GM19351 (cell line): ENCODE measurements at regions not wholly inside any gene's neighbourhood (a gene's known extent, or its start where the extent isn't known, plus 50 kb on each side); places are given as distances from the start of the nearest gene placed in this dataset.

Experiments
- ATAC-seq: cut with Tn5 transposase; IDR thresholded peaks from one replicate; pipeline ENCODE4 v1.9.1; 2021; ENCODE audit warnings: mild to moderate bottlenecking, moderate library complexity; ENCODE audit not compliant: unreplicated experiment

- no peak for ATAC-seq
Observed at GRCh38 chr13:31441800-31442510, 242.2 kb downstream of the B3GLCT start.

- no peak for ATAC-seq
Observed at GRCh38 chr13:31442571-31442970, 242.8 kb downstream of the B3GLCT start.

GRCh38 chr13:31444266-31444856 is 244.6 kb downstream of the B3GLCT start:
- ATAC-seq = no peak

- ATAC-seq = no peak
Observed at GRCh38 chr13:31452525-31452924, 252.8 kb downstream of the B3GLCT start.

- no peak for ATAC-seq
Observed at GRCh38 chr13:31455581-31455980, 255.8 kb downstream of the B3GLCT start.

- no peak for ATAC-seq
Observed at GRCh38 chr13:31456056-31456455, 256.3 kb downstream of the B3GLCT start.

- ATAC-seq = no peak
Observed at GRCh38 chr13:31460061-31460460, 260.3 kb downstream of the B3GLCT start.

- ATAC-seq = no peak
Observed at GRCh38 chr13:31461923-31462322, 262.1 kb downstream of the B3GLCT start.

- ATAC-seq = no peak
Observed at GRCh38 chr13:31462766-31463165, 263.0 kb downstream of the B3GLCT start.

GRCh38 chr13:31468114-31468902 is 268.5 kb downstream of the B3GLCT start:
- no peak for ATAC-seq

GRCh38 chr13:31469377-31469776 is 269.6 kb downstream of the B3GLCT start:
- ATAC-seq = no peak

GRCh38 chr13:31476266-31476665 is 263.1 kb upstream of the RXFP2 start:
- ATAC-seq = no peak

GRCh38 chr13:31476753-31477152 is 262.6 kb upstream of the RXFP2 start:
- no peak for ATAC-seq

- ATAC-seq = no peak
Observed at GRCh38 chr13:31477961-31478360, 261.4 kb upstream of the RXFP2 start.

GRCh38 chr13:31485183-31485582 is 254.1 kb upstream of the RXFP2 start:
- ATAC-seq = no peak

- ATAC-seq = no peak
Observed at GRCh38 chr13:31485651-31486051, 253.7 kb upstream of the RXFP2 start.

GRCh38 chr13:31495336-31495735 is 244.0 kb upstream of the RXFP2 start:
- ATAC-seq = no peak

- no peak for ATAC-seq
Observed at GRCh38 chr13:31499274-31499673, 240.1 kb upstream of the RXFP2 start.

GRCh38 chr13:31503626-31504025 is 235.7 kb upstream of the RXFP2 start:
- ATAC-seq = no peak

GRCh38 chr13:31504918-31505317 is 234.4 kb upstream of the RXFP2 start:
- no peak for ATAC-seq

- no peak for ATAC-seq
Observed at GRCh38 chr13:31512331-31512730, 227.0 kb upstream of the RXFP2 start.

GRCh38 chr13:31514932-31515331 is 224.4 kb upstream of the RXFP2 start:
- no peak for ATAC-seq
